VCaP (cell line): ENCODE measurements at regions not wholly inside any gene's neighbourhood (a gene's known extent, or its start where the extent isn't known, plus 50 kb on each side); places are given as distances from the start of the nearest gene placed in this dataset.

Experiments
- H3K27ac ChIP-seq: fragments of 450-650 bp; 2 replicates; pipeline ENCODE4 v1.5.1; 2017
- TF ChIP-seq, protein P1 (sequence below): fragments of 450-650 bp; conservative IDR thresholded peaks from 2 replicates; pipeline ENCODE4 v1.5.1; 2017; ENCODE audit warnings: mild to moderate bottlenecking, moderate library complexity

DNA sequence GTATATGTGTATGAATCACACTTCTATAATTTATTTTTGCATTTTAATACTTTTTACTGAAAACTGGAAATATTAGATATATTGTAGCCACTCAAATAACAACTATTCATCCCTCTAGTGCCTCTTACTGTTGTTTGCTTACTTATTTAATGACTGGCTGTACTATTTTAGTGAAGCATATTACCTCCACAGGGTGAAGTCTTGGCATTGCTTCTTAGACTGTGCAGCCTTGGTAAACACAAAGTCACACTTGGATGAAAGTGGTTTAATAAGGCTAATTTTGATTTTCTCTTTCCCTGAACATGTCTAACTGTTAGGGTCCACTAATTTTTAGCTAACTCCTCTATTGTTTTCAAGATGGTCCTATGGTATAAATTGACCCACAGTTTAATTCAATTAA is 1043.2 kb upstream of the ADGRB3 start:
- no peak overlapping the region for H3K27ac ChIP-seq
- TF ChIP-seq, protein P1, sequence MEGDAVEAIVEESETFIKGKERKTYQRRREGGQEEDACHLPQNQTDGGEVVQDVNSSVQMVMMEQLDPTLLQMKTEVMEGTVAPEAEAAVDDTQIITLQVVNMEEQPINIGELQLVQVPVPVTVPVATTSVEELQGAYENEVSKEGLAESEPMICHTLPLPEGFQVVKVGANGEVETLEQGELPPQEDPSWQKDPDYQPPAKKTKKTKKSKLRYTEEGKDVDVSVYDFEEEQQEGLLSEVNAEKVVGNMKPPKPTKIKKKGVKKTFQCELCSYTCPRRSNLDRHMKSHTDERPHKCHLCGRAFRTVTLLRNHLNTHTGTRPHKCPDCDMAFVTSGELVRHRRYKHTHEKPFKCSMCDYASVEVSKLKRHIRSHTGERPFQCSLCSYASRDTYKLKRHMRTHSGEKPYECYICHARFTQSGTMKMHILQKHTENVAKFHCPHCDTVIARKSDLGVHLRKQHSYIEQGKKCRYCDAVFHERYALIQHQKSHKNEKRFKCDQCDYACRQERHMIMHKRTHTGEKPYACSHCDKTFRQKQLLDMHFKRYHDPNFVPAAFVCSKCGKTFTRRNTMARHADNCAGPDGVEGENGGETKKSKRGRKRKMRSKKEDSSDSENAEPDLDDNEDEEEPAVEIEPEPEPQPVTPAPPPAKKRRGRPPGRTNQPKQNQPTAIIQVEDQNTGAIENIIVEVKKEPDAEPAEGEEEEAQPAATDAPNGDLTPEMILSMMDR, result no peak

DNA sequence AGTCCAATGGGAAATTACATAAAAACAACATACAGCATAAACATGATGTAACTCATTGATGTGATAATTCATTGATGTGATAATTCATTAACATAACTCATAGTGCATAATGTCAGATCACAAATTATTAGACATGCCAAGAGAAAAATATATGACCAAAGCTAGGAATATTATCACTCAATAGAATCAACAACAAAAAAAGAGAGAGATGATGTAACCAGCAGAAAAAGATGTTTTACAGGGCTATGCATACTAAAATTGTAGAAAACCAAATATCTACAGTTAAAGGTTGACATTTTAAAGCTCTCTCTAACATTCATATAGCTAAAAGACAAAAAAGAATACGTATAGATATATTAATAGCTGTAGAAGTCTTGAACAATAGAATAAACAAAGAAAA is 1067.2 kb upstream of the ADGRB3 start:
- TF ChIP-seq, protein P1, result no peak
- no peak overlapping the region for H3K27ac ChIP-seq

DNA sequence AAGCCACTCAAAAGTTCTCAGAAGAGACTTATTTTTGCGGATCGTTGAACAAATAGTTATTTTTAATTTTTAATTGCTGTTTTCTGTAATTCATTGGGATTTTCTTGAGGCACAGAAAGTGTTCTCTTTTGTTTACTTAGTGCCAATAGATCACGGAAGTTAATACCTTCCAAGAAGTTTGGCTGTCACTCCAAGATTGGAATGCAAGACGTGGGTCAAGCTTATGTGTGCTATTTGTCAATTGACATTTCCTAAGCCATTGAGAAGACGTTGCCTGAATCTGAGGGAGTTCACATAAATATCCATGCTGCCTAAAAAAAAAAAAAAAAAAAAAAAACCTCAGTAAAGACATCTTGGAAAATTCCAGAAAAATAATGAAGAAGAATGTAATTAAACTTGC is 1071.4 kb upstream of the ADGRB3 start:
- TF ChIP-seq, protein P1, result no peak
- H3K27ac ChIP-seq, result no peak overlapping the region

DNA sequence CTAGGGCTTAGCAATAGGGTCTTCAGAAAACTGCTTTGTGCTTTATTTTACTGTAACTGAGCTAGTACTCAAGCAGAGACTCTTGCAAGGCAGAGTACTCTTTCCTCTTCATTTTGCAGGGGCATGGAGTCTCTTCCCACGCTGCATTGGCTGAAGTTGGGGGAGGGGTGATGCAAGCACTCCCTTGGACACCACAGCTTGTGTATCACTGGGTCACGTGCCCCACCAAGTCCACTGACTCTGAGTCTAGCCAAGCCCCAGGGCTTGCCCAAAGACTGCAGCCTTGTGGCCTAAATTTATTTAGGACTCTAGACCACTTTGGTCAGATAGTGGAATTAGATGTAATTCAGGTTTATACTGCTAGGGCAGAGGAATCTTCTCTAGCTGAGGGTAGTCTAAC is 1075.0 kb upstream of the ADGRB3 start:
- no peak overlapping the region for H3K27ac ChIP-seq
- TF ChIP-seq, protein P1, result no peak

DNA sequence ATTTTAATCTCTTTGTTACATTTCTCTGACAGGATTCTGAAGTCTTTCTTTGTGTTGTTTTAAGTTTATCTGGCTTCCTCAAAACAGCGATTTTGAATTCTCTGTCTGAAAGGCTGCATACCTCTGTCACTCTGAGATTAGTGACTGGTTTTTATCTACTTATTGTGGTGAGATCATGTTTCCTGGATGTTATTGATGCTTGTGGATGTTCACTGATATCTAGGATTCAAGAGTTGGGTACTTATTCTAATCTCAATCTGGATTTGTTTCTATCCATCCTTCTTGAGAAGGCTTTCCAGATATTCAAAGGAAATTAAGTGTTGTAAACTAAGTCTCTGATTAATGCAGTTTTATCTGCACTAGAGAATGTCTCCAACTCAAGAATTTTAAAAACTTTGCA is 1076.1 kb upstream of the ADGRB3 start:
- no peak overlapping the region for H3K27ac ChIP-seq
- TF ChIP-seq, protein P1, result no peak

- no peak overlapping the region for H3K27ac ChIP-seq
- TF ChIP-seq, protein P1, result no peak
Observed at GRCh38 chr6:67544851-67545452, 1090.1 kb upstream of the ADGRB3 start.

DNA sequence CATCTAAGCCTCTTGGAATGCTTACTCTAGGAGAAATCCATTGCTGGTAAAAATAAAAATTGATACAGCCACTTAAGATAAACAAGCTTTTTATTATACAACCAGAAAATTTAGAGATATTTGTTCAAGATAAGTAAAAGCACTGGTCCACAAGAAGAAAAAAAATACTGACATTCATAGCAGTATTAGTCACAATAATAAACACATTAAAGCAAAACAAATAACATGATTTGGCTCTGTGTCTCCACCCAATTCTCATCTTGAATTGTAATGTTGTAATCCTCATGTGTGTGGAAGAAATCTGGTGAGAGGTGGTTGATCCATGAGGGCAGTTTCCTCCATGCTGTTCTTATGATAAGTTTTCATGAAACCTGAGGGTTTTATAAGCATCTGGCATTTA is 1093.5 kb upstream of the ADGRB3 start:
- TF ChIP-seq, protein P1, result no peak
- H3K27ac ChIP-seq, result no peak overlapping the region
